ENCODE measurements at regions not wholly inside any gene's neighbourhood (a gene's known extent, or its start where the extent isn't known, plus 50 kb on each side); places are given as distances from the start of the nearest gene placed in this dataset.

DNA sequence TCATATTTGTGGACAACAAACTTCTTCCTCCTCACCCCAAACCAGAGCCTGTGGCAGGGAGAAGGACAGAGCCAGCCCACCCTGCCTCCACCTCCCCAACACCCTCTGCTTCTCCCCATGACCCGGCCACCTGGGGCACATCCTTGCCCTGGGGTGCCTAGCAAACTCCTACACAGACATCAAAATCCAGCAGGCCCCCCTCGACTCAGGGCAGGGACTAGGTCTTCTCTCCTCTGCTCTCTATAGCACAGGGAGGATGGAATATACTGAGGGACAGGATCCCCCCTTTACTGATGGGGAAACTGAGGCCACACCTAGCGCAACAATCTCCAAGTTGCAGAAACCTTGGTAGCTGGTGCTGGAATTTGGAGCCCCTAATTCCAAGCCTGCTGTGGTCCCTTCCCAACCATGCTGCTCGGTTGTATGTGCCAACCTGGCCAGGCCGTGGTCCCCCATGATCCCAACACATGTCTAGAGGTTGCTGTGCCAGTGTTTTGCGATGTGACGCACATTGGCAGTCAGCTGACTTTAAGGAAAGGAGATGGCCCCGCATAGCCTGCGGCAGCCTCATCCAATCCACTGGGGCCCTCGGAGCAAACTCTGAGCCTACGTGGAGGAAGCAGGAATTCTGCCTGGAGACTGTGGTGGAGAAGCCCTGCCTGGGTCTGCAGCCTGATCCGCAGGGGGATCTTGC is 53.9 kb upstream of the ADRA2C start:
- TF ChIP-seq, protein P1, sequence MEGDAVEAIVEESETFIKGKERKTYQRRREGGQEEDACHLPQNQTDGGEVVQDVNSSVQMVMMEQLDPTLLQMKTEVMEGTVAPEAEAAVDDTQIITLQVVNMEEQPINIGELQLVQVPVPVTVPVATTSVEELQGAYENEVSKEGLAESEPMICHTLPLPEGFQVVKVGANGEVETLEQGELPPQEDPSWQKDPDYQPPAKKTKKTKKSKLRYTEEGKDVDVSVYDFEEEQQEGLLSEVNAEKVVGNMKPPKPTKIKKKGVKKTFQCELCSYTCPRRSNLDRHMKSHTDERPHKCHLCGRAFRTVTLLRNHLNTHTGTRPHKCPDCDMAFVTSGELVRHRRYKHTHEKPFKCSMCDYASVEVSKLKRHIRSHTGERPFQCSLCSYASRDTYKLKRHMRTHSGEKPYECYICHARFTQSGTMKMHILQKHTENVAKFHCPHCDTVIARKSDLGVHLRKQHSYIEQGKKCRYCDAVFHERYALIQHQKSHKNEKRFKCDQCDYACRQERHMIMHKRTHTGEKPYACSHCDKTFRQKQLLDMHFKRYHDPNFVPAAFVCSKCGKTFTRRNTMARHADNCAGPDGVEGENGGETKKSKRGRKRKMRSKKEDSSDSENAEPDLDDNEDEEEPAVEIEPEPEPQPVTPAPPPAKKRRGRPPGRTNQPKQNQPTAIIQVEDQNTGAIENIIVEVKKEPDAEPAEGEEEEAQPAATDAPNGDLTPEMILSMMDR (IDR thresholded peaks at IDR 0.05; ENCODE audit: extremely low read depth in 1 of 2, insufficient read depth in 1 of 2, low read depth in 1 of 2, low read length in 2 of 2): no peak
- TF ChIP-seq EZH2 (IDR thresholded peaks at IDR 0.05; ENCODE audit: borderline replicate concordance, low read depth, low read length, severe bottlenecking) (no peak), GATA2 (IDR thresholded peaks at IDR 0.05; ENCODE audit: insufficient read depth, insufficient read length, low read depth, low read length) (no peak), POLR2A (IDR thresholded peaks at IDR 0.05; ENCODE audit: low read depth, low read length) (no peak), MAX (IDR thresholded peaks at IDR 0.05; ENCODE audit: insufficient read depth, insufficient read length) (no peak), POLR2AphosphoS5 (IDR thresholded peaks at IDR 0.05; ENCODE audit: insufficient read depth, low read depth, low read length) (no peak), MYC (IDR thresholded peaks at IDR 0.05; ENCODE audit: low read depth, low read length) (no peak), FOS (IDR thresholded peaks at IDR 0.05; ENCODE audit: borderline replicate concordance, insufficient read depth, low read length) (no peak)

Data from endothelial cell of umbilical vein (primary cell).